ACHN (cell line): ENCODE measurements at regions not wholly inside any gene's neighbourhood (a gene's known extent, or its start where the extent isn't known, plus 50 kb on each side); places are given as distances from the start of the nearest gene placed in this dataset.
A peak's percentile ranks its signal among the peaks of the same experiment; 100 is the strongest.

Experiments used
- DNase-seq: peaks from one replicate; pipeline ENCODE4 v3.0.0-alpha.2; 2015
- in situ Hi-C: cut with HindIII; loops from 2 replicates; pipeline ENCODE4 v1.10.0; 2017; ENCODE audit warnings: low sequenced_read_pairs, low pct_ligation_motif_present, low pct_unique_long_range_greater_than_20kb

DNA sequence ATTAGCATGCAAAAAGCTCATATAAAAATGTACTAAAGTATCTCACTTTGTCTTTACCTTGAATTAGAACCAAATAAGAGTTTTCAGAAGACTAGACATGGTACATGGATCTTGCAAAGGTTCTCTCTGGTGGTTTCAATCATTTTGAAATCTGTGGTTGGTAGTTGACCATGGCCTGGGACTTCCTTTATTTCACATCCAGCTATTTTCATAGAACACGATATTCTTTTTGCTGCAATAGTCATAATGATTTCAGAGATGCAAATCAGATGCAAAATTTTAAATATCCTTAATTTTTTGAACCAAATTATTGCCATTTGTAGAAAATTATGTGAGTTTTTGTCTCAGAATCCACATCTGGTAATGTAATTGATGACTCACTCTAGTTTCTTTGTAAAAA is 375.1 kb upstream of the ZP4 start:
- in situ Hi-C loops, result no loop called here

DNA sequence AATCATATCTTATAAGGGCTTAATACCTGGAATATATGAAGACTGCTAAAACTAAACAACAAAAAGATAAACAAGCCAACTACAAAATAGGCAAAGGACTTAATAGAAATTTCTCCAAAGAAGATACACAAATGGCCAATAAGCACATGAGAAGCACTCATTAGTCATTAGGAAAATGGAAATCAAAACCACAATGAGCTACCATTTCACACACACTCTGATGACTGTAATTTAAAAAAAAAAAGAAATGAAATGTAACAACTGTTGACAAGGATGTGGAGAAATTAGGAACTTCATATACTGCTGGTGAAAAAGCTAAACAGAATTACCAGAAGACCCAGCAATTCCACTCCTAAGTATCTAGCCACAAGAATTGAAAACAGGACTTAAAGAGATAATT is 374.2 kb upstream of the ZP4 start:
- DNase-seq, result no peak
- in situ Hi-C loops, result no loop called here

More for the DNA sequence above, 375.1 kb upstream of the ZP4 start:
- no peak for DNase-seq

DNA sequence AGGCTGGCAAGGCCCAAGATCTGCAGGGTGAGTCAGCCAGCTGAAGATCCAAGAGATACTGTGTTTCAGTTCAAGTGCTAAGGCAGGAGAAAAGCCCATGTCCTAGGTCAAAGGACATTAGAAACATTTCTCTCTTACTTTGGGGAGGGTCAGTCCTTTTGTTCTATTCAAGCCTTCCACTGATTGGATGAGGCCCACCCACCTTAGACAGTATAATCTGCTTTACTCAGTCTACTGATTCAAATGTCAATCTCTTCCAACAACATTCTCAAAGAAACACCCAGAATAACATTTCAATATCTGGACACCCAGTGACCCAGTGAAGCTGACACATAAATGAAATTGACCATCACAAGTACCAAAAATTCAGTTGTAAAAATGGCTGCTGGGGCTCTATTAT is 367.8 kb upstream of the ZP4 start:
- in situ Hi-C loops, result no loop called here
- no peak for DNase-seq

DNA sequence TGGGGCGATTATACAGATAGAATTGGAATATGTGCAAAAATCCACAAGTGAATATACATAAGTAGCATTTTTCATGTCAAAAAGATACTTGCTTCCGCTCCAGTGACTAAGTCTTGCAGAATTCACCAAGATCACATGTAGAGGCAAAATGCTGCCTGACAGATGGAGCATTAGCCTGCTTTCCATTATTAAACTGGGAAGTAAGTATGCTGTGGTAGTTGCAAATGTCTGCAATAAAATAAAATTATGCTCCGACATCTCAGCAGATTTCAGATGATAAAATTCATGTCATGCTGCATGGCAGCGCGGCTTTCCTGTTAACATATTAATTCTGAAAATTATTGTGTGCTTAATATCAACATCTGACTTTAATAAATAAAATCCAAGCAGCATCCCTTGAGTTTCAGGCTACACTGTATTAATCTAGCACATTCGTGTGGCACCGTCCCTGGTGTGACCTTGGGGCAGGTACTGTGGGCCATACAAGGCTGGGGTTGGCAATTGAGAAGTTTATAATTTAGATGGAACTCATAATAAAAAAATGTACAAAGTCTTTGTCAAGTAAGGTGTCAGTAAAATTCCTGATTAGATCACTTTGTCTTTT is 366.4 kb upstream of the ZP4 start:
- in situ Hi-C loops, result no loop called here
- no peak for DNase-seq

DNA sequence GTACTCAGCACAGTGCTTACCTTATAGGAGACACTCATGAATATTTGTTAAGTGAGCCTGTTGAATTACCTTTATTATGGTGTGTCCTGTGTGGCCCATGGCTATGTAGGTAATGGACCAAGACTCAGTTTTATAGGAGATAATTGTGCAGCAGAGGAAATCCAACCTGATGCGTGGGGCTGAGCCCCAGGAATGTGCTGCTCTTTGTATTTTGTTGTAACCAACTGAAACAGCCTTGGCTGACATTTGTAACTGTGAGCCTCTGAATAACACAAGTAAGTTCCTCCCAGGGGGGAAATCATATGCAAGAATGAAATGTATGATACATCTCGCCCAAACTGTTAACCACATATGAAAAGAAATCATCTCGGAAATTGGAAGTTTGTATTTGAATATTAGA is 364.2 kb upstream of the ZP4 start:
- DNase-seq, result no peak
- in situ Hi-C loops, result no loop called here

DNA sequence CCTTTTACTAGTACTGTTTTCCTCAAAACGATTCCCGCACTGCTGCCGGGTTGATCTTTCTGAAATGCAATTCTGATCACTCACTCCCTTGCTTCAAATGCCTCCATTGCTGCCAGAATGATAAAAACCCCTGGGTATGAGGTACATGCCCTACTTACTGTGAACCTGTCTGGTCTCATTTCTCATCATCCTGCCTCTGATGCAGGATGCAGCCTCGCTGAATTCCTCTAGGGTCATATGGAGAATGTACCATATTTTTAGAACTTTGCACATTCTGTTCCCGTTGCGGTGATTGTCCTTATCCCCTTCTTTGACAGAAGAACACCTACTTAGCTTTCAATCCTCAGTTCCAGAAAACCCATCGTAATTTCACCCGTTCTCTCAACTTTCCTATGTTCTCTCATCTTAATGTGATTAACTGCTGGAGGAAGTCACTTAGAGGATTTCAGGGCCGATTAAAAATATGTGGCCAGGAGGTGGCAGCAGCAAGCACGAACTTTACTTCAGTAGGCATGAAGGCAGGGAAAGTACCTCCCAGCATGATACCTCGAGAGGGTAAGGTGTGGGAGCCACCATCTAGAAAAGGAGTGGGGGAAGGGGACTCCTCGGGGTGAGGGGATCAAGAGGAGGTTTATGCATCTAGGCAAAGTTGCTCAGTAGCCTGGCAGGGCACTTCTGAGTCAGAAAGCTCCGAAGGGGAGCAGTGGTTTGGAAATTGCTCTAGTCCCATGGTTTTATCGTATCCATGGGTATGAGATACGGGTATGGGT is 361.5 kb upstream of the ZP4 start:
- in situ Hi-C loops, result no loop called here
- DNase-seq, result peak; percentile 80

DNA sequence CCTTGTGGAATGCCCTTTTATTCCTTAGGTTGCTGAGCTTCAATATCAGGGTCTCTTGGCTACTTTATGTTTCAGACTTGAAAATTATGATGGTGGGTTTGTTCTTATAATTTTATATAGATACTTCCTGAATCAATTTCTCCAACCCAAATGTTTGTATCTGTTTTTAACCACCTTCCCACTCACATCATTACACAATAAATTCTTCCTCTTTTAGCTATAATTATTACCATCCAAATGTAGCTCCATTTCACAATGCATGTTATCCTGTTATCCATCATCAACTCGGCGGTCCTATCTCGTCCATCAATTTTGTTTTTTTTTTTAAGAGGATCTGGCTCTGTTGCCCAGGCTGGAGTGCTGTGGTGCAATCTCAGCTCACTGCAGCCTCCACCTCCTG is 357.6 kb upstream of the ZP4 start:
- in situ Hi-C loops, result no loop called here
- no peak for DNase-seq

DNA sequence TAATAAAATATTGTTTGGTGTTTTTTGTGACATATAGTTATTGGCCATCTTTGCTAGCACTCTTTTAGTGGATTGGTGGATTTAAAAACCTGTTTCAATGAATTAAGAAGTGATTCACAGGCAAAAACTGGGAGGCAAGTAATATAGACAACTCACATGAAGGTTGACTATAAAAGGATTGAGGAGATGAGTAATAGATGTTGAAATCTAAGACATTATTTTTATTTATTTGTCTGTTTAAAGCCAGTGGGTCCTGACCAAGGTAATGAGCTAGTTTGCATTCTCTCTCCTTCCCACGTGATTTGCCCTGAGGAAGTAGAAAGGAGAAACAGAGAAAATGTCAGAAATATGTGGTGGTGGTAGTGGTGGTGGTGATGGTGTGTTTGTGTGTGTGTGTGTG is 351.5 kb upstream of the ZP4 start:
- DNase-seq, result no peak
- in situ Hi-C loops, result no loop called here

DNA sequence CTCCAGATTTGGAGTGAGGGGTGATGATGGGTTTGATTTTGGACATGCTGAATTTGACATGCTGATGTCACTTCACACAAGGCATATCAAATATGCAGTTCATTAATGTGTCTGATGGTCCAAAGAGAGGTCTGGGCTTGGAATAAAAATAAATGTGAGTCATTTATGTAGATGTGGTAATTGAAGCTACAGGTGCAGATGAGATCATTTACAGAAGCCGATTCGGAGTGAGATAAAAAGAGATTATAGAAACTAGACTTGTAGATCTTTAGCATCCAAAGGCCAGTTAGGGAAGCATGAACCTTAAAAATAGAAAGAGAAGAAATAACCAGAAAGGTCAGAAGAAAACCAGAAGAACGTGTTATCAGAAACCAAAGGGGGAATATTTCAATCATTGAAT is 350.9 kb upstream of the ZP4 start:
- in situ Hi-C loops, result no loop called here

DNA sequence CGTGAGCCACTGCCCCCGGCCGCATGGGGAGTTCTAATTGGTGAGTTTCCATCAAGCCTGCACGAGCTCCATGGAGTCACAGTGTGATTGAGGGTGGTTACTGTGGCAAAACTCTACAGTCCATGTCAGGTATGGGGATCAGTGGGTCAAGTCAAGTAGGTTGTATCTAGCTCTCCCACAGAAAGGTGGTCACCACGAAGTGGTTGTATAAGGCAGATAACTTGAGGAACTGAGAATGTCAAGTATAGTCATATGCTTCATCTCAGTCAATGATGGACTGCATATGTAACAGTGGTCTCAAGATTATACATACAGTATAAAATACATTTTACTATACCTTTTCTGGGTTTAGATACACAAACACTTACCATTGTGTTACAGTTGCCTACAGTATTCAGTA is 348.6 kb upstream of the ZP4 start:
- DNase-seq, result no peak
- in situ Hi-C loops, result no loop called here

More for the DNA sequence above, 350.9 kb upstream of the ZP4 start:
- no peak for DNase-seq

DNA sequence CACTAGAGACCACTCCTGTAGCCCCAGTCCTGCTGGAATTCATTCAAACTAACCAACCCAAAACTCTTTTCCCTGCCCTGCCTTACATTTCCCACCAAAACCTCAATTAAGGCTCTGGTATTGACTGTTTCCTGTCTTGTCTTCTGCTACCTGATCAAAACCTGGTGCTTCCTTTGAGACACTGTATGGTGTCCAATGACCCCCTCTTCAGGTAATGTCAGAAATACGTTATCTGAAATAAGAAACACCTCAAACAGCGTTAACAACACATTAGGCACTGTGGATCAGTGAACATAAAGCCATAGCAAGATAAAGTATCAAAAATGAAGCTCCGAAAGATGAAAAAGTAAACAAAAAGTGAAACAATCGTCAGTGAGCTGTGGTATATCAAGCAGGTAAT is 343.2 kb upstream of the ZP4 start:
- in situ Hi-C loops, result no loop called here
- no peak for DNase-seq

DNA sequence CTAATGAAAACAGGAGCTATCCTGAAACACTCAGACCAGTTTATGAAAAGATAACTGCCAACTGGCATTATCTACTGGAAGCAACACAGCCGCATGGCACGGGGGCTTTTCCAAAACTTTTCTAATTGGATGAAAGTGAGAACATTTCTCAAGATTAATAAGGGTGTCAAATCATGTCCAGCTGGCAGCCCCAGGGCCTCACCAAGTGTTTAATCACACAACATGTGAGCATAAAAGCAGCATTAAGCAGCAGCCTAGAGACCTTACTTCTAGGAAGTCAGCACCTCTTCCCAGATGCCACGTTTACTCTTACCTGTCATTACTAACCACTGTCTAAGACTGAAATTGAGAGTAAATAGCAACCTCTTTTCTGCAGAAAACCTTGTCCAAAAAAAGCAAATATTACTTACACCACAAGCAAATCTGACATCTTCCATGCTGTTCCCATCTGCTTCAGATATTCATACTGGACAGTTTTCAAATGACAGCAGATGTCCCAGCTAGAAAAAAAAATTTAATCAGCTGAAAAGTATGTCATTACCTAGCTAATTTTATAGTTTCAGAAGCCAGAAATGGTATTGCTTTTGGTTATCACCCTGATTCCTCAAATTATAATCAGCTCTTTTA is 341.5 kb upstream of the ZP4 start:
- no peak for DNase-seq

DNA sequence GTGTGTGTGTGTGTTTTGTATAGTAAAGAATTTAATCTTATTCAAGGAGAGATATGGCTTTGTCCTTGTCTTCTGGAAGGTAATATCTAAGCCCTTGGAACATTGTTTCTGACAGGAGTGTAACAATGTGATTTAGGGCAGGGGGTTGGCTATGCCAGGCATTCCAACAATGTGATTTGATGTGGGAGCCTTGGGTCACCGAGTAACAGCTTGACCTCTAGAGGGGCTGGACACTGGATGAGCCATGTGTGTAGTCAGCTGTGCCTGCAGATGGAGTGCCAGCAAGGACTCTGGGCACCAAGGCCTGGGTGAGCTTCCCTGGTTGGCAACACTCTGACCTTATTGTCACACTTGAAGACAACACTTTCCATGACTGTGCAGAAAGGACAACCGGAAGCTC is 336.1 kb upstream of the ZP4 start:
- in situ Hi-C loops, result no loop called here
- no peak for DNase-seq

More for the DNA sequence above, 341.5 kb upstream of the ZP4 start:
- in situ Hi-C loops, result no loop called here

DNA sequence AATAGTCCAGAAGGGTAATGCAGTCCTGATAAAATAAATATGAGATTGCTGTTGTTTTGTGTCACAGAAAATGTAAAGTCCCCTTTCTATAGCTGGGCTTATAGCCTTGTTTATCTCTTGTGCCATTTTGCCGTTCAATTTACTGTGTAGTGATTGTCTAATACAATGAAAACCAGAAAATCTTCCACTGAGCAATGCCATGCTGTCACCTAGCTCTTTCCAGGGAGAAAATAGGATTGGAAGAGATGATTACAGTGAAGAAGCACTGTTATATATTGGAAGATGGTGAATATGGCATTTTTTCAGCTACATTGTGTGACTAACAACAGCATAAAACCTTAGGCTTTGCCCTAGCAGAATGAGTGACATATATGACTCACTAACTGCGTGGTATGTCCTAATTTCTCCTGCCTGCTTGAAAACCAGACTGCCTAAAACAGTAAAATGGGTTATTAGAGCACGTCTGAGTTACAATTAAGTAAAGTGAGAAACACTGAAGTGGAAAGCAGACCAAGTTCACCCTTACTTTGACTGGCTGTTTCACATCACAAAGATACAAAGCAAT is 332.4 kb upstream of the ZP4 start:
- DNase-seq, result peak; percentile 25
- in situ Hi-C loops, result no loop called here

DNA sequence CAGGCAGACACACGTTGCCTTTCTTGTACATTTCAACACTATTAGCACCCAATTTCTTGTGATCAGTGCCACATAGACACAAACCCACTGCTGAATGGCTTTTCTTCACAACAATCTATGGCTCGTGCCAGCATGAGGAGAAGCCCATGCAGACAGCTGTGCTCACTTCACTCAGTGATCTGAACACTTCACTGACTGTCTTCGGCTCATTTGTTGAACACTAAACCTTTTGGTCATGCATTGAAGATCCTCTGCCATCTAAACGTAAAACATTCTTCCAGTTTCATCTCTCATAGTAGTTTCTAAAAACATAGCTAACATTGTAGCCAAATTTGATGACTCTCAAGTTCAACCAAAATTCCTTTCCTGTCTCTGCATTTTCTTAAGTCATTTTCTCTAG is 331.0 kb upstream of the ZP4 start:
- DNase-seq, result no peak

DNA sequence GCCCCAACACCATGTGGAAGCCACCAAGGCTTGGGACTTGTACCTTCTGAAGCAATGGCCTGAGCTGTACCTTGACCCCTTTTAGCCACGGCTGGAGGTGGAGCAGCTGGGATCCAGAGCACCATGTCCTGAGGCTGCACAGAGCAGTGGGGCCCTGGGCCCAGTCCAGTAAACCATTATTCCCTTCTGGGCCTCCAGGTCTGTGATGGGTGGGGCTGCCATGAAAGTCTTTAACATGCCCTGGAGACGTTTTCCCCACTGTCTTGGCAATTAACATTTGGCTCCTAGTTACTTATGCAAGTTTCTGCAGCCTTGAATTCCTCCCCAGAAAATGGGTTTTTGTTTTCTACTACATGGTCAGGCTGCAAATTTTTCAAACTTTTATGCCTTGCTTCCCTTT is 323.7 kb upstream of the ZP4 start:
- in situ Hi-C loops, result no loop called here
- no peak for DNase-seq

More for the DNA sequence above, 331.0 kb upstream of the ZP4 start:
- in situ Hi-C loops, result no loop called here

DNA sequence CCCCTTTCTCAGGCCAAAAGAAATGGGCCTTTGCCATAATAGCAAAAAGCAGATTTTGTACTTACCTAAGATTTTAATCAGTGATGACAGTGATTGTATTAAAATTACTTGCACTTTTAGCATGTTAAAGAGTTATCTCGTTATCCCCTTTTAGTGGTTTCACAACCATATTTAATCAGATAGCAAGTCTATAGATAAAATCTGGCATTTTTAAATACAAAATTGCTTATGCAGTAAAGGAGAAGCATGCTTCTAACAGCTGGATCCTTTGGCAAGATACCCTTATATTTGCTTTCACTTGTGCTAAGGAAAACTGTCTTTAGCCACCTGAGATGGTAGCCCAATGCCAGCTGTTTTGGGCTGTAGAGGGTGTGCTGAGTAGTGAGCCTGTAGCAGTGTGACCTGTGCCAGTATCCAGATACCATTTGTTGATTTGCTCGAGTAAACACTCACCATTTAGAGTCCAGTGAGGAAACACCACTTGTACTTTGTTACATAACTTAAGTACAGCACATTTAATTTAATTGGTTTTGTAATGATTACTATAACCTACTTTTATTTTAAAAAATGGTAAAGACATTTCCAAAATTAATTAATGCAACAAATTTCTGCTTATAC is 314.4 kb upstream of the ZP4 start:
- no peak for DNase-seq
- in situ Hi-C loops, result no loop called here

DNA sequence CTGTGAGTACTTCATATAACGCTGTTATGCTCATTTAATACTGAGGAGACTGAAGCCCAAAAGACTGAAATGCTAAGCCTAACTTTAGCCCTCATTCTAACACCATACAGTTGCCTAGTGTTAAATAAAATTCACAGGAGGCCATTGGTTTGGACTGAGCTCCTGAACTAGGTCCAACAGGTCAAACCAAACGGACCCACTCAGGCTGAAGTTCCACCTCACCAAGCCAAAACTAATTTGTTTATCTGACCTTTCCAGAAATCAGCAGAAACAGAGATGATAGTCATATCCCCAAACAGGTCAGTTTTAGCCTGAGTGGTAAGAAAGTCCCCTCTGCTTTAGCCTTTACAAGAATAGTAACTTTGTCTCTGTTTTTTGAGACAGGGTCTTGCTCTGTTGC is 311.3 kb upstream of the ZP4 start:
- in situ Hi-C loops, result no loop called here
- DNase-seq, result no peak

DNA sequence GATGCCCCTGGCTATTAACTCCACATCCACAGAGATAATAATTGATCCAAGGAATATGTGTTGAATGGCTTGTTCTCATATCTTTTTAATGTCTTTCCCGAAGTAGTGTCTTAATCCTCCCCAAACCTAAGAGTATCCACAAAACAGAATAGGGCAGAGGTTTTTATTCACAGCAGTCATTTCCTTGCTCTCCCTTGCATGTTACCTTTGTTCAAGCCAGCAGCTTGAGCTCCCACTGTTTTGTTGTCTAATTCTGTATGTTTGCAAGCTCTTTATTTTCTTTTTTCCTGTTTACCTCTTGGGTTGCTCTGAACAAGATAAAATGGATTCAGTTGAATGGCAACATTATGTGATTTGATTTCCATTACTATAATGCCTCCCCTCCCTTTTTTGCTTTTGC is 308.6 kb upstream of the ZP4 start:
- no peak for DNase-seq
- in situ Hi-C loops, result no loop called here
